Lung (tissue), 11 donors: ENCODE measurements at regions not wholly inside any gene's neighbourhood (a gene's known extent, or its start where the extent isn't known, plus 50 kb on each side); places are given as distances from the start of the nearest gene placed in this dataset.

Experiments
- ATAC-seq: fragments of 200-7000 bp; cut with Tn5 transposase; one replicate; pipeline ENCODE4 v1.9.1; 2020; ENCODE audit warnings: moderate number of reproducible peaks; ENCODE audit not compliant: insufficient read depth, low FRiP score
- DNase-seq, 3 donors: peaks; one replicate each; pipeline ENCODE4 v3.0.0-alpha.2; 2013 to 2017
- H3K27ac ChIP-seq, 2 donors: one replicate each; pipeline ENCODE4 v1.5.1; 2013; ENCODE audit warnings: mild to moderate bottlenecking in 2 of 2, moderate library complexity in 2 of 2, control low read depth in 1 of 2, inconsistent platforms in 1 of 2, low read depth in 1 of 2, low read length in 1 of 2
- H3K27me3 ChIP-seq, 3 donors: one replicate each; pipeline ENCODE4 v1.5.1; 2013; ENCODE audit warnings: low read length in 2 of 3; ENCODE audit not compliant: control insufficient read depth in 3 of 3, insufficient read depth in 3 of 3
- H3K36me3 ChIP-seq, 4 donors: one replicate each; pipeline ENCODE4 v1.5.1; 2013; ENCODE audit warnings: low read length in 4 of 4, mild to moderate bottlenecking in 1 of 4, moderate library complexity in 1 of 4; ENCODE audit not compliant: control insufficient read depth in 4 of 4, insufficient read depth in 4 of 4
- H3K4me1 ChIP-seq, 5 donors: one replicate each; pipeline ENCODE4 v1.5.1; 2013; ENCODE audit warnings: low read length in 5 of 5, mild to moderate bottlenecking in 2 of 5, moderate library complexity in 1 of 5; ENCODE audit not compliant: control insufficient read depth in 5 of 5, insufficient read depth in 5 of 5
- H3K4me3 ChIP-seq: one replicate; pipeline ENCODE4 v1.5.1; 2013; ENCODE audit warnings: mild to moderate bottlenecking, control low read depth, moderate library complexity
- H3K9ac ChIP-seq, 2 donors: one replicate each; pipeline ENCODE4 v1.5.1; 2013; ENCODE audit warnings: low read length in 2 of 2, control low read depth in 1 of 2; ENCODE audit not compliant: insufficient read depth in 1 of 2
- H3K9me3 ChIP-seq, 4 donors: one replicate each; pipeline ENCODE4 v1.5.1; 2013; ENCODE audit warnings: low read length in 3 of 4, mild to moderate bottlenecking in 1 of 4, moderate library complexity in 1 of 4; ENCODE audit not compliant: control insufficient read depth in 4 of 4, insufficient read depth in 3 of 4
- CTCF ChIP-seq: IDR thresholded peaks from 2 replicates; pipeline ENCODE4 v1.5.1; 2012; ENCODE audit warnings: mild to moderate bottlenecking; ENCODE audit errors: control extremely low read depth, extremely low read depth
- WGBS, 2 donors: extraction: QIAGEN DNeasy Blood & Tissue Kit; methylation state at CpG; one replicate each; pipeline ENCODE4 v1.1.7; 2013; 5-methylcytosine and 5-hydroxymethylcytosine counted together
- donor health status: control.
- donor health status: control.
- donor health status: Bipolar disorder and iron deficiency.
- donor health status: healthy.
- donor health status: DM: yes; HTN: yes; CAD: no.

- ATAC-seq (no peak), DNase-seq (no peak)
- H3K27ac ChIP-seq = no peak overlapping the region
- no peak overlapping the region for H3K9ac ChIP-seq
- 62 to 88% methylated on average over 1 of the region's 1 CpG for WGBS, 2 donors
- no peak for TF ChIP-seq CTCF
- H3K4me1 ChIP-seq = no peaks in the 10 kb centered on the region
- no peaks in the 10 kb centered on the region for H3K36me3 ChIP-seq
- peaks cover 0 to 3% (median 0%) of the 10 kb centered on the region in 4 donors for H3K9me3 ChIP-seq
- H3K4me3 ChIP-seq = no peak overlapping the region
- no peaks in the 10 kb centered on the region for H3K27me3 ChIP-seq
Measured at GRCh38 chr13:63336549-63336948, 1920.9 kb upstream of the PCDH20 start.

GRCh38 chr13:63327584-63327983 lies 1911.9 kb upstream of the PCDH20 start:
- no peak for TF ChIP-seq CTCF
- H3K27ac ChIP-seq = no peak overlapping the region
- H3K4me3 ChIP-seq = no peak overlapping the region
- no peaks in the 10 kb centered on the region for H3K9me3 ChIP-seq
- 81 to 90% methylated on average over 1 of the region's 1 CpG for WGBS, 2 donors
- no peak for DNase-seq
- H3K9ac ChIP-seq = no peak overlapping the region
- H3K27me3 ChIP-seq = no peaks in the 10 kb centered on the region
- no peak for ATAC-seq
- no peaks in the 10 kb centered on the region for H3K36me3 ChIP-seq
- H3K4me1 ChIP-seq = peaks cover 0 to 3% (median 0%) of the 10 kb centered on the region in 5 donors

DNA sequence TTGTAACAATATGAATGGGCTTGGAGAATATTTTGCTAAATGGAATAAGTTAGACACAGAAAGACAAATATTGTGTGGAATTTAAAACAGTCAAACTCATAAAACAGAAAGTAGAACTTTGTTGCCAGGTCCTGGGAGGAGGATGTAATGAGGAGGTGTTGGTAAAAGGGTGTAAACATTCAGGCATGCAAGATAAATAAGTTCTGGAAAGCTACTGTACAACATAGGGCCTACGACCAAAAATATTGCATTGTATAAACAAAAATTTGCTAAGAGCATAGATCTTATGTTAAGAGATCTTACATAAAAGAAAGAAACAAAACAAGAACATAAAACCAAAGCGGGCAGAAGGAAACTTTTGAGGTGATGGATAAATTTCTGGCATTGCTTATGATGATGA lies 1907.8 kb upstream of the PCDH20 start:
- no peak overlapping the region for H3K4me3 ChIP-seq
- peaks cover 0 to 3% (median 0%) of the 10 kb centered on the region in 5 donors for H3K4me1 ChIP-seq
- H3K36me3 ChIP-seq = no peaks in the 10 kb centered on the region
- 50 to 64% methylated on average over 2 of the region's 2 CpGs for WGBS, 2 donors
- ATAC-seq (no peak), DNase-seq (peak in 2 of 3 donors; percentile 65 to 66)
- no peaks in the 10 kb centered on the region for H3K27me3 ChIP-seq
- H3K9me3 ChIP-seq = no peaks in the 10 kb centered on the region
- H3K27ac ChIP-seq = no peak overlapping the region
- no peak for TF ChIP-seq CTCF
- H3K9ac ChIP-seq = no peak overlapping the region

DNA sequence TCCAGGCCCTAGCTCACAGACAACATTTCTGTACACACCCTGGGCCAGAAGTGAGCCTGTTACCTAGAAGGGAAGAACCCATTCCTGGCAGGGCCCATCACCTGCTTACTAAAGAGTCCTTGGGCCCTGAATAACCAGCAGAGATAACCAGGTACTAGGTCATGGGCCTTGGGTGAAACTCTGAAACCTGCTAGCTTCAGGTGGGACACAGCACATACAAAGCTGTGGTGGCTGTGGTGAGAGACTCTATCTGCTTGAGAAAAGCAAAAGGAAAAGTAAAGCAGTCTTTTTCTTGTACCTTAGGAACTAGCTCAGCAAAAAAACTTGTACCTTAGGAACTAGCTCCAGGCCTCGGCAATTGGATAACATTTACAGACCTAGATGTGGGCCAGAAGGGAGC lies 1895.9 kb upstream of the PCDH20 start:
- 89 to 91% methylated on average over 1 of the region's 1 CpG for WGBS, 2 donors
- Histone ChIP-seq H3K4me3 (no peak overlapping the region), H3K27ac (no peak overlapping the region), H3K4me1 (no peaks in the 10 kb centered on the region), H3K9me3 (peaks cover 0 to 3% (median 0%) of the 10 kb centered on the region in 4 donors), H3K9ac (no peak overlapping the region), H3K27me3 (no peaks in the 10 kb centered on the region), H3K36me3 (no peaks in the 10 kb centered on the region)
- no peak for TF ChIP-seq CTCF
- DNase-seq (no peak), ATAC-seq (no peak)
